Fibroblast of lung (primary cell): ENCODE measurements at regions not wholly inside any gene's neighbourhood (a gene's known extent, or its start where the extent isn't known, plus 50 kb on each side); places are given as distances from the start of the nearest gene placed in this dataset.

Experiments
- DNase-seq, 2 donors: peaks; one replicate each; pipeline versions ENCODE4 v3.0.0 to v3.0.0-alpha.2; 2010; ENCODE audit warnings: low read depth in 2 of 2
- H2AFZ ChIP-seq: 2 replicates; pipeline ENCODE4 v1.5.1; 2012; ENCODE audit warnings: low read length, control low read depth, inconsistent platforms
- H3K27ac ChIP-seq: 2 replicates; pipeline ENCODE4 v1.5.1; 2011; ENCODE audit warnings: low read length, control low read depth; ENCODE audit not compliant: insufficient read depth
- H3K27me3 ChIP-seq: 2 replicates; pipeline ENCODE4 v1.5.1; 2011; ENCODE audit warnings: mild to moderate bottlenecking, low read length; ENCODE audit not compliant: control insufficient read depth, insufficient read depth
- H3K36me3 ChIP-seq: 2 replicates; pipeline ENCODE4 v1.5.1; 2011; ENCODE audit warnings: low read length; ENCODE audit not compliant: control insufficient read depth, insufficient read depth
- H3K4me1 ChIP-seq: 2 replicates; pipeline ENCODE4 v1.5.1; 2011; ENCODE audit warnings: low read length; ENCODE audit not compliant: control insufficient read depth, insufficient read depth; ENCODE audit errors: extremely low read depth
- H3K4me2 ChIP-seq: 2 replicates; pipeline ENCODE4 v1.5.1; 2011; ENCODE audit warnings: low read length, control low read depth; ENCODE audit not compliant: insufficient read depth; ENCODE audit errors: extremely low read depth
- H3K4me3 ChIP-seq, 4 experiments: fragments of 200-600 bp in 1 of 4; sonication (generic) in 1 of 4; replicated peaks in 1 of 4; 2 replicates each; pipeline ENCODE4 v1.5.1; 2011 to 2016; ENCODE audit warnings: low read length in 4 of 4, low read depth in 3 of 4, mild to moderate bottlenecking in 3 of 4, control low read depth in 2 of 4, inconsistent platforms in 1 of 4, mixed read lengths in 1 of 4; ENCODE audit not compliant: insufficient read depth in 1 of 4; ENCODE audit errors: control extremely low read depth in 1 of 4
- H3K79me2 ChIP-seq: 2 replicates; pipeline ENCODE4 v1.5.1; 2012; ENCODE audit warnings: mild to moderate bottlenecking, low read length, inconsistent platforms; ENCODE audit not compliant: control insufficient read depth, insufficient read depth
- H3K9ac ChIP-seq: 2 replicates; pipeline ENCODE4 v1.5.1; 2011; ENCODE audit warnings: mild to moderate bottlenecking, low read length, control low read depth; ENCODE audit not compliant: insufficient read depth
- H3K9me3 ChIP-seq: 2 replicates; pipeline ENCODE4 v1.5.1; 2012; ENCODE audit warnings: low read depth, low read length; ENCODE audit not compliant: control insufficient read depth, insufficient read depth
- H4K20me1 ChIP-seq: 2 replicates; pipeline ENCODE4 v1.5.1; 2011; ENCODE audit warnings: low read length; ENCODE audit not compliant: control insufficient read depth, insufficient read depth; ENCODE audit errors: extremely low read depth
- CTCF ChIP-seq, 2 donors: IDR thresholded peaks in 1 of 2; conservative IDR thresholded peaks in 1 of 2; 1 replicate in 1 of 2; 2 replicates in 1 of 2; pipeline ENCODE4 v1.5.1; 2011 to 2012; ENCODE audit warnings: low read length in 2 of 2, control low read depth in 1 of 2, inconsistent platforms in 1 of 2, low read depth in 1 of 2, mild to moderate bottlenecking in 1 of 2
- EZH2 ChIP-seq: IDR thresholded peaks from 2 replicates; pipeline ENCODE4 v1.5.1; 2012; ENCODE audit warnings: low read length, control low read depth, mild to moderate bottlenecking; ENCODE audit errors: missing control alignments

DNA sequence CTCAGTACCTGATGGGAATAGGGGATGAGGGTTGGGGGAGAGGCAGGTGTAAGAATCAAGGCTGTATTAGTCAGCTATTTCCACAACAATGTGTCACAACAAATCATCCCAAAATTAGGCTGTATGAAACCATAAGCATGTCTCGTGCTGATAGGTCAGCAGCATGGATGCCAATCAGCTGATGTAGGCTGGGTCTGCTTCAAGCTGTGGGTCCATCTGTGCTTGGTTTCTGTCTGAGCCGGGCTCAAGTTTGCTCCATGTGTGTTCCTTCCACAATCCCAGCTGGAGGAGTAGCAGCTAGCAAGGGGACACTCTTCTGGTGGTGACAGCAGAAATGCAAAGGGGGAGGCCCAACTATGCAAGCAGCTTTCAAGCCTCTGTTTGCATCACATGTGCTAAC is 97.9 kb upstream of the ZNF746 start:
- TF ChIP-seq CTCF (conservative IDR thresholded peaks at IDR 0.05 in 1 of 2, IDR thresholded peaks at IDR 0.05 in 1 of 2; ENCODE audit: low read depth in 1 of 2, low read length in 2 of 2) (no peak), EZH2 (no peak)
- H3K4me1 ChIP-seq, result no peaks in the 10 kb centered on the region
- H3K79me2 ChIP-seq, result no peaks in the 10 kb centered on the region
- H3K27me3 ChIP-seq, result no peaks in the 10 kb centered on the region
- H3K36me3 ChIP-seq, result peaks cover 7% of the 10 kb centered on the region
- H3K4me2 ChIP-seq, result no peak overlapping the region
- H3K9me3 ChIP-seq, result no peaks in the 10 kb centered on the region
- no peaks in the 10 kb centered on the region for H4K20me1 ChIP-seq
- no peak overlapping the region for H3K27ac ChIP-seq
- DNase-seq, result no peak
- H3K4me3 ChIP-seq, result no peak overlapping the region
- no peak overlapping the region for H2AFZ ChIP-seq
- no peak overlapping the region for H3K9ac ChIP-seq

DNA sequence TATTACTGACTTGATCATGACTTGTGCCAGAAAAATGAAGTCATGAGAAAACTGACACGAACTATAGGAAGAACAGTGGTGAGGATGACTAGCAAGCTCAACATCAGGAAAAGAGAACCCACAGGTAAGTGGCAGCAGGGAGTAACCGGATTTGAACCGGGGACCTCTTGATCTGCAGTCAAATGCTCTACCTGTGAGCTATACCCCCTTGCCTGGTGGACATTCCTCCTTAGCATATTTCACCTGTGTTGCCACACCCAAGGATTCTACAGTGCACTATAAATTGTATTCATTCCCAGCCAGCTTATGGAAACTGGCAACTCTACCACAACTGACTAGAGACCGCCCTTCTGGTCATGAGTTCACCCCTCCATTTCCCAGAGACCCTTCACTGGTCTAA is 97.5 kb upstream of the ZNF746 start:
- Histone ChIP-seq H3K27ac (no peak overlapping the region), H3K9ac (no peak overlapping the region), H3K79me2 (no peaks in the 10 kb centered on the region), H3K9me3 (no peaks in the 10 kb centered on the region), H3K4me2 (no peak overlapping the region), H3K36me3 (peaks cover 7% of the 10 kb centered on the region), H3K4me3 (no peak overlapping the region), H3K4me1 (no peaks in the 10 kb centered on the region), H4K20me1 (no peaks in the 10 kb centered on the region), H3K27me3 (no peaks in the 10 kb centered on the region), H2AFZ (no peak overlapping the region)
- DNase-seq, result no peak
- no peak for TF ChIP-seq CTCF (conservative IDR thresholded peaks at IDR 0.05 in 1 of 2, IDR thresholded peaks at IDR 0.05 in 1 of 2; ENCODE audit: low read depth in 1 of 2, low read length in 2 of 2)
- TF ChIP-seq EZH2, result no peak

- H3K4me2 ChIP-seq, result no peak overlapping the region
- H2AFZ ChIP-seq, result no peak overlapping the region
- no peaks in the 10 kb centered on the region for H3K27me3 ChIP-seq
- H3K9ac ChIP-seq, result no peak overlapping the region
- no peak for TF ChIP-seq EZH2
- no peak overlapping the region for H3K4me3 ChIP-seq
- H3K4me1 ChIP-seq, result no peaks in the 10 kb centered on the region
- no peak for DNase-seq
- H4K20me1 ChIP-seq, result no peaks in the 10 kb centered on the region
- H3K36me3 ChIP-seq, result peaks cover 9% of the 10 kb centered on the region
- no peaks in the 10 kb centered on the region for H3K9me3 ChIP-seq
- H3K27ac ChIP-seq, result no peak overlapping the region
- no peaks in the 10 kb centered on the region for H3K79me2 ChIP-seq
These were observed 91.3 kb upstream of the ZNF746 start for GRCh38 chr7:149588930-149589329.
